Large intestine (tissue), 3 donors: ENCODE measurements at regions not wholly inside any gene's neighbourhood (a gene's known extent, or its start where the extent isn't known, plus 50 kb on each side); places are given as distances from the start of the nearest gene placed in this dataset.
A peak's percentile ranks its signal among the peaks of the same experiment; 100 is the strongest.

Source experiments
- DNase-seq, 2 donors: peaks; one replicate each; pipeline versions ENCODE4 v3.0.0 to v3.0.0-alpha.2; 2013
- H3K27ac ChIP-seq: one replicate; pipeline ENCODE4 v1.5.1; 2013; ENCODE audit warnings: low read length
- H3K27me3 ChIP-seq: 2 replicates; pipeline ENCODE4 v1.6.1; 2013; ENCODE audit warnings: low read length; ENCODE audit not compliant: control insufficient read depth, insufficient read depth
- H3K36me3 ChIP-seq: 2 replicates; pipeline ENCODE4 v1.6.1; 2013; ENCODE audit warnings: low read length; ENCODE audit not compliant: control insufficient read depth, insufficient read depth
- H3K4me1 ChIP-seq: one replicate; pipeline ENCODE4 v1.6.1; 2013; ENCODE audit warnings: low read length; ENCODE audit not compliant: control insufficient read depth, insufficient read depth
- H3K4me3 ChIP-seq: one replicate; pipeline ENCODE4 v1.5.1; 2013; ENCODE audit warnings: low read length
- H3K9me3 ChIP-seq: one replicate; pipeline ENCODE4 v1.6.1; 2013; ENCODE audit warnings: mild to moderate bottlenecking, low read depth, low read length, moderate library complexity; ENCODE audit not compliant: control insufficient read depth
- WGBS: methylation state at CpG from one replicate; pipeline ENCODE4 v1.1.5; 2013; ENCODE audit warnings: low lambda C conversion rate; ENCODE audit not compliant: insufficient coverage; 5-methylcytosine and 5-hydroxymethylcytosine counted together

- whole genome bisulfite sequencing: no CpG with 5 or more reads among the region's 5 CpGs
- H3K36me3 ChIP-seq: no peaks in the 10 kb centered on the region
- H3K4me3 ChIP-seq: no peak overlapping the region
- DNase-seq: no peak
- H3K27ac ChIP-seq: no peak overlapping the region
- no peaks in the 10 kb centered on the region for H3K27me3 ChIP-seq
- H3K4me1 ChIP-seq: no peaks in the 10 kb centered on the region
- peaks cover 10% of the 10 kb centered on the region for H3K9me3 ChIP-seq
These were observed 57.0 kb downstream of the SMIM38 start for GRCh38 chr11:69212798-69213110.

- Histone ChIP-seq H3K27ac (no peak overlapping the region), H3K4me3 (no peak overlapping the region), H3K4me1 (no peaks in the 10 kb centered on the region), H3K36me3 (no peaks in the 10 kb centered on the region), H3K9me3 (peaks cover 5% of the 10 kb centered on the region), H3K27me3 (no peaks in the 10 kb centered on the region)
- no peak for DNase-seq
- 100% methylated on average over 1 of the region's 9 CpGs for WGBS
These were observed 57.6 kb downstream of the SMIM38 start for GRCh38 chr11:69213316-69213715.

- no peaks in the 10 kb centered on the region for H3K36me3 ChIP-seq
- H3K27ac ChIP-seq: no peak overlapping the region
- WGBS: no CpG with 5 or more reads among the region's 1 CpG
- H3K27me3 ChIP-seq: no peaks in the 10 kb centered on the region
- H3K4me1 ChIP-seq: no peaks in the 10 kb centered on the region
- DNase-seq: no peak
- no peak overlapping the region for H3K4me3 ChIP-seq
- H3K9me3 ChIP-seq: no peaks in the 10 kb centered on the region
These were observed 58.2 kb downstream of the SMIM38 start for GRCh38 chr11:69213964-69214363.

- no peak for DNase-seq
These were observed 59.5 kb downstream of the SMIM38 start for GRCh38 chr11:69215216-69215615.

GRCh38 chr11:69215784-69216415 is 60.2 kb downstream of the SMIM38 start:
- Histone ChIP-seq H3K27ac (no peak overlapping the region), H3K4me1 (no peaks in the 10 kb centered on the region), H3K27me3 (no peaks in the 10 kb centered on the region), H3K4me3 (no peak overlapping the region), H3K36me3 (no peaks in the 10 kb centered on the region), H3K9me3 (no peaks in the 10 kb centered on the region)
- peak; percentile 19 to 59 for DNase-seq
- 88% methylated on average over 1 of the region's 6 CpGs for WGBS

More at GRCh38 chr11:69215216-69215615, 59.5 kb downstream of the SMIM38 start:
- Histone ChIP-seq H3K9me3 (no peaks in the 10 kb centered on the region), H3K27ac (no peak overlapping the region), H3K4me3 (no peak overlapping the region), H3K36me3 (no peaks in the 10 kb centered on the region), H3K4me1 (no peaks in the 10 kb centered on the region), H3K27me3 (no peaks in the 10 kb centered on the region)
- WGBS: no CpG with 5 or more reads among the region's 1 CpG

- Histone ChIP-seq H3K4me1 (no peaks in the 10 kb centered on the region), H3K4me3 (no peak overlapping the region), H3K9me3 (no peaks in the 10 kb centered on the region), H3K36me3 (no peaks in the 10 kb centered on the region), H3K27ac (no peak overlapping the region), H3K27me3 (no peaks in the 10 kb centered on the region)
- WGBS: 100% methylated on average over 1 of the region's 6 CpGs
- DNase-seq: no peak
These were observed 60.9 kb downstream of the SMIM38 start for GRCh38 chr11:69216647-69217051.

GRCh38 chr11:69217276-69218105 is 61.8 kb downstream of the SMIM38 start:
- no peak for DNase-seq
- Histone ChIP-seq H3K4me1 (no peaks in the 10 kb centered on the region), H3K27me3 (no peaks in the 10 kb centered on the region), H3K27ac (no peak overlapping the region), H3K4me3 (no peak overlapping the region), H3K9me3 (no peaks in the 10 kb centered on the region), H3K36me3 (no peaks in the 10 kb centered on the region)
- WGBS: no CpG with 5 or more reads among the region's 9 CpGs

GRCh38 chr11:69218271-69218682 is 62.5 kb downstream of the SMIM38 start:
- no peak for DNase-seq
- Histone ChIP-seq H3K9me3 (no peaks in the 10 kb centered on the region), H3K27ac (no peak overlapping the region), H3K4me1 (no peaks in the 10 kb centered on the region), H3K4me3 (no peak overlapping the region), H3K36me3 (no peaks in the 10 kb centered on the region), H3K27me3 (no peaks in the 10 kb centered on the region)
- no CpG with 5 or more reads among the region's 8 CpGs for WGBS

- H3K4me3 ChIP-seq: no peak overlapping the region
- no peaks in the 10 kb centered on the region for H3K27me3 ChIP-seq
- H3K36me3 ChIP-seq: no peaks in the 10 kb centered on the region
- no peaks in the 10 kb centered on the region for H3K9me3 ChIP-seq
- no peaks in the 10 kb centered on the region for H3K4me1 ChIP-seq
- 73% methylated on average over 2 of the region's 11 CpGs for WGBS
- no peak overlapping the region for H3K27ac ChIP-seq
- DNase-seq: no peak
These were observed 63.4 kb downstream of the SMIM38 start for GRCh38 chr11:69218946-69219720.

GRCh38 chr11:69219991-69220390 is 64.3 kb downstream of the SMIM38 start:
- no peaks in the 10 kb centered on the region for H3K27me3 ChIP-seq
- DNase-seq: no peak
- no peak overlapping the region for H3K4me3 ChIP-seq
- H3K4me1 ChIP-seq: no peaks in the 10 kb centered on the region
- no peak overlapping the region for H3K27ac ChIP-seq
- no peaks in the 10 kb centered on the region for H3K36me3 ChIP-seq
- H3K9me3 ChIP-seq: no peaks in the 10 kb centered on the region
- 100% methylated on average over 2 of the region's 11 CpGs for WGBS
